ENCODE measurements at regions not wholly inside any gene's neighbourhood (a gene's known extent, or its start where the extent isn't known, plus 50 kb on each side); places are given as distances from the start of the nearest gene placed in this dataset.

GRCh38 chr2:13711154-13711553, 921.4 kb upstream of the LRATD1 start:
- H3K4me3 ChIP-seq (ENCODE audit: low read length), result no peak overlapping the region
- no peak overlapping the region for H3K27ac ChIP-seq (ENCODE audit: low read depth, low read length)
- no peaks in the 10 kb centered on the region for H3K36me3 ChIP-seq (ENCODE audit: control insufficient read depth, low read length)
- H3K9me3 ChIP-seq (ENCODE audit: control insufficient read depth, insufficient read depth, low read length), result no peaks in the 10 kb centered on the region
- no peaks in the 10 kb centered on the region for H3K4me1 ChIP-seq (ENCODE audit: control insufficient read depth, low read length)
- H3F3A ChIP-seq (ENCODE audit: control insufficient read depth, insufficient read depth), result no peaks in the 10 kb centered on the region
- TF ChIP-seq EZH2phosphoT487 (IDR thresholded peaks at IDR 0.05; ENCODE audit: borderline replicate concordance, low read length) (no peak), CTCF (IDR thresholded peaks at IDR 0.05; ENCODE audit: low read depth, low read length, poor library complexity, severe bottlenecking) (no peak)
- H4K20me1 ChIP-seq (ENCODE audit: control insufficient read depth, insufficient read depth, low read depth, low read length), result no peaks in the 10 kb centered on the region
- no peak overlapping the region for H3K4me2 ChIP-seq (ENCODE audit: low read length)
- no peaks in the 10 kb centered on the region for H3K9me2 ChIP-seq (replicated peaks; ENCODE audit: control insufficient read depth, low read length)
- H3K27me3 ChIP-seq (ENCODE audit: control insufficient read depth, low read length), result no peaks in the 10 kb centered on the region
- no peaks in the 10 kb centered on the region for H3K79me2 ChIP-seq (ENCODE audit: control insufficient read depth, low read length)

DNA sequence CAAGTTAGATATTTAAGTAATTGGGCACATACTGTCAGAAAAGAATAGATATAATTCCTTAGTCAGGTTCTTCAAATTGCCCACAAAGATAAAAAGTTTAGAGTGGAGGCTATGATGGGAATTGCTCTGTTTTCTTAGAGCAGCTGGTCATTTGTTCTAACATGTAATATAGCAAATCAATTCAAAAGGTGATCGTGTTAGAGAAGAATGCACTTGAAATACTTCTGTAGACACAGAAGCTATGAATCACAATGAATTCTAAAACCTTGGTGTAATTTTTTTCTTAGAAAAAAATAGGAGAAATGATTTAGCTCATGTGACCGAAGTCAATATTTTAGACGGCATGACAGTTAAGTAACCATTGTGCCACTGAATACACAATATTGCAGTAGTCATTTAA, 918.1 kb upstream of the LRATD1 start:
- Histone ChIP-seq H3K9me3 (ENCODE audit: control insufficient read depth, insufficient read depth, low read length) (no peaks in the 10 kb centered on the region), H3K4me3 (ENCODE audit: low read length) (no peak overlapping the region), H4K20me1 (ENCODE audit: control insufficient read depth, insufficient read depth, low read depth, low read length) (no peaks in the 10 kb centered on the region), H3K4me1 (ENCODE audit: control insufficient read depth, low read length) (no peaks in the 10 kb centered on the region), H3K4me2 (ENCODE audit: low read length) (no peak overlapping the region), H3F3A (ENCODE audit: control insufficient read depth, insufficient read depth) (no peaks in the 10 kb centered on the region), H3K36me3 (ENCODE audit: control insufficient read depth, low read length) (no peaks in the 10 kb centered on the region), H3K27me3 (ENCODE audit: control insufficient read depth, low read length) (no peaks in the 10 kb centered on the region), H3K27ac (ENCODE audit: low read depth, low read length) (no peak overlapping the region), H3K9me2 (replicated peaks; ENCODE audit: control insufficient read depth, low read length) (no peaks in the 10 kb centered on the region), H3K79me2 (ENCODE audit: control insufficient read depth, low read length) (no peaks in the 10 kb centered on the region)
- no peak for TF ChIP-seq CTCF (IDR thresholded peaks at IDR 0.05; ENCODE audit: low read depth, low read length, poor library complexity, severe bottlenecking)
- TF ChIP-seq EZH2phosphoT487 (IDR thresholded peaks at IDR 0.05; ENCODE audit: borderline replicate concordance, low read length), result no peak

DNA sequence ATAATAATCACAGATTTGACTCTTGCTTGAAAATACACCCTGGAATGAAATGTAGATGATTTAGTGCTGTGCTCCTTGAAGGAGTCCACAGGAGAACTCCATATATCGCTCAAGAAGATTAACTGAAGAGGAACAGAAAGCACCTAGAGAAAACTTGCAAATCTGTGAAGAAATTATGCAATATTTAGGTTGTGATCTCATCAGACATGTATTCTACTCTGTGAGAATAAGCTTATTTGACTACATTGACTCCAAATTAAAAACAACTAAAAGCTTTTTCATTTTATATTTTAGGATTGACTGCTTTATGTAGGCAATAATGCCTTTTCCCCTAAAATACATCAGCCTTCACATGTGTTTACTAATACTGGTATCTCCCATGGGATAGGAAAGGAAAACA, 906.6 kb upstream of the LRATD1 start:
- Histone ChIP-seq H3K9me3 (ENCODE audit: control insufficient read depth, insufficient read depth, low read length) (no peaks in the 10 kb centered on the region), H3K27ac (ENCODE audit: low read depth, low read length) (no peak overlapping the region), H3K79me2 (ENCODE audit: control insufficient read depth, low read length) (no peaks in the 10 kb centered on the region), H3K4me2 (ENCODE audit: low read length) (no peak overlapping the region), H3K4me3 (ENCODE audit: low read length) (no peak overlapping the region), H3K27me3 (ENCODE audit: control insufficient read depth, low read length) (no peaks in the 10 kb centered on the region), H3K36me3 (ENCODE audit: control insufficient read depth, low read length) (no peaks in the 10 kb centered on the region), H4K20me1 (ENCODE audit: control insufficient read depth, insufficient read depth, low read depth, low read length) (no peaks in the 10 kb centered on the region), H3K4me1 (ENCODE audit: control insufficient read depth, low read length) (no peaks in the 10 kb centered on the region), H3K9me2 (replicated peaks; ENCODE audit: control insufficient read depth, low read length) (no peaks in the 10 kb centered on the region; the same call in 1 of the 2 replicates), H3F3A (ENCODE audit: control insufficient read depth, insufficient read depth) (no peaks in the 10 kb centered on the region)
- TF ChIP-seq EZH2phosphoT487 (IDR thresholded peaks at IDR 0.05; ENCODE audit: borderline replicate concordance, low read length) (no peak), CTCF (IDR thresholded peaks at IDR 0.05; ENCODE audit: low read depth, low read length, poor library complexity, severe bottlenecking) (no peak)

GRCh38 chr2:13745330-13745729, 887.2 kb upstream of the LRATD1 start:
- no peaks in the 10 kb centered on the region for H3K36me3 ChIP-seq (ENCODE audit: control insufficient read depth, low read length)
- H4K20me1 ChIP-seq (ENCODE audit: control insufficient read depth, insufficient read depth, low read depth, low read length), result no peaks in the 10 kb centered on the region
- H3K4me2 ChIP-seq (ENCODE audit: low read length), result no peak overlapping the region
- no peak overlapping the region for H3K4me3 ChIP-seq (ENCODE audit: low read length)
- TF ChIP-seq CTCF (IDR thresholded peaks at IDR 0.05; ENCODE audit: low read depth, low read length, poor library complexity, severe bottlenecking) (no peak), EZH2phosphoT487 (IDR thresholded peaks at IDR 0.05; ENCODE audit: borderline replicate concordance, low read length) (no peak)
- no peaks in the 10 kb centered on the region for H3K79me2 ChIP-seq (ENCODE audit: control insufficient read depth, low read length)
- H3K27me3 ChIP-seq (ENCODE audit: control insufficient read depth, low read length), result no peaks in the 10 kb centered on the region
- no peaks in the 10 kb centered on the region for H3F3A ChIP-seq (ENCODE audit: control insufficient read depth, insufficient read depth)
- no peaks in the 10 kb centered on the region for H3K9me2 ChIP-seq (replicated peaks; ENCODE audit: control insufficient read depth, low read length)
- H3K9me3 ChIP-seq (ENCODE audit: control insufficient read depth, insufficient read depth, low read length), result peaks cover 3% of the 10 kb centered on the region; the same call in 1 of the 2 replicates
- H3K27ac ChIP-seq (ENCODE audit: low read depth, low read length), result no peak overlapping the region
- H3K4me1 ChIP-seq (ENCODE audit: control insufficient read depth, low read length), result no peaks in the 10 kb centered on the region

All from DOHH2 (cell line).